GM21360 (cell line): ENCODE measurements at regions not wholly inside any gene's neighbourhood (a gene's known extent, or its start where the extent isn't known, plus 50 kb on each side); places are given as distances from the start of the nearest gene placed in this dataset.

Source experiments
- ATAC-seq: cut with Tn5 transposase; IDR thresholded peaks from one replicate; pipeline ENCODE4 v1.9.1; 2021; ENCODE audit warnings: mild to moderate bottlenecking, moderate library complexity; ENCODE audit not compliant: unreplicated experiment

GRCh38 chr13:89845874-89846273, 1501.6 kb upstream of the MIR17HG start:
- ATAC-seq = no peak

- no peak for ATAC-seq
These were observed 1500.4 kb upstream of the MIR17HG start for GRCh38 chr13:89846926-89847585.

DNA sequence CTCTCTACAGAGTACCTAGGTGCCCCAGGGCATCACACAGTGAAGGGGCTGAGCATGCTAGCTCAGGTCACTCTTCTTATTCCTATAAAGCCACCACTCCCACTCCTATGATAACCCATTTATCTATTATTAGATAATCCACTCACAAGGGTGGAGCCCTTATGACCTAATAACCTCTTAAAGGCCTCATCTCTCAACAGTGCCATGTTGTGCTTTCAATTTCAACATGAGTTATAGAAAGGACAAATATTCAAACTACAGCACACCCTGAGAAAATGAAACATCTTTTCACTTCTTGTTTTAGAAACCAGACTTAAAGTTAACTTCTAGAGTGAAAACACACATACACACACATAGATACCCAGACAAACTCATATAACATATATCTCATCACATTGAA, 1494.9 kb upstream of the MIR17HG start:
- ATAC-seq = no peak

- no peak for ATAC-seq
These were observed 1491.0 kb upstream of the MIR17HG start for GRCh38 chr13:89856512-89856911.

DNA sequence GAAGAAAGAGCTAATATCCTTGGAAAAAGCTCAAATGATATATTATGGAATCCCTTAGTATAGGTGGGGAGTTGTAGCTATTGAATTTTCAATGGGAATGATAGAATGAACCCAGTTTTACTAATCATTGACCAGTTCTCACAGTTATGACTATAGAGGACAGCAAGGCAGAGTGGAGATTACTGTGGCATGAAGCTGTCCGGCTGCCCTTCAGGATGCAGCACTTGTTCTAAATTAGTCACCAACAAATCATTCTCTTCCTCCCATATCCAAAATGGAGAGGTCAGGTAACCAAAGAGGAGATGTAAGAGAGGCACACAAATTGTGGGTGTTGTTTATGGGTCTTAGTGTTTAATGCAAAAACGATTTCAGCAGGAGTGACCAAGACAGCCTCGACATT, 1490.0 kb upstream of the MIR17HG start:
- ATAC-seq = no peak

GRCh38 chr13:89862011-89862690, 1485.3 kb upstream of the MIR17HG start:
- ATAC-seq = no peak

GRCh38 chr13:89862691-89863036, 1484.8 kb upstream of the MIR17HG start:
- no peak for ATAC-seq

DNA sequence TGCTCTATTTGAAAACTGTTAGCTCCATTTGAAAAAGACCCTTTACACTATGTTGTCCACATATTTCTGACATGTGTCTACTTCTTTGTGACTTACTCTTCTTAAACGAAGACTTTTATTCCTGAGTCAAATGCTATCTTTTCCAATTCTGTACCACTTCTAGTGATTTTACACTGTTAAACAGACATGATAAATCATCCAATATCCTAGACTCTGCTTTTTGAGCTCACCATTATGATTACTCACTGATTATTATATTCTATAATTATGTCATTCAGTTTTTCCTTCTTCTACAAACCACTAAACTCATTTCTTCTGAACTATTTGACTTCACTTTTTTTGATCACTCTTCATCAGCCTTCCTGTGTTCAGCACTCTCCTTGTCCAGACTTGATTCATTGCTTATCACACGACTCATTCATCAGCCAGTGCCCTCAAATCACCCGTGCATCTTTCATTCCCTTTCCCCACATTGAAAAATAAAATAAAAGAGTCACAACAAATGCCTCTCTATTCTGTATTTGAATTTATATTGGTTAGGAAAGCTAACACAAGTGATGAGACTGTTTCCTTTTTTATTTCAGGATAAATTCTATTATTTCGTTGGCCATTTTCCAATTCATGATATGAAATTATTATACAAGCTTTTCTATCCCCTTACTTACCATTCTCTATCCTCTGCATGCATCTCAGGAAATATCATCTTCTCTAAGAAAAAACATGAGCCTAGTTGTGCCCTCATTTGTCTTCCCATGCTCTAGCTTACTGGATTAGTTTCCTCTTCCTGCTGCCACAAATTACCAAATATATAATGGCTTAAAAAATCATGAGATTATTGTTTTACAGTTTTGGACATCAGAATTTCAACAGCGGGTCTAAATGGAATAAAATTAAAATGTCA, 1482.1 kb upstream of the MIR17HG start:
- ATAC-seq = no peak

DNA sequence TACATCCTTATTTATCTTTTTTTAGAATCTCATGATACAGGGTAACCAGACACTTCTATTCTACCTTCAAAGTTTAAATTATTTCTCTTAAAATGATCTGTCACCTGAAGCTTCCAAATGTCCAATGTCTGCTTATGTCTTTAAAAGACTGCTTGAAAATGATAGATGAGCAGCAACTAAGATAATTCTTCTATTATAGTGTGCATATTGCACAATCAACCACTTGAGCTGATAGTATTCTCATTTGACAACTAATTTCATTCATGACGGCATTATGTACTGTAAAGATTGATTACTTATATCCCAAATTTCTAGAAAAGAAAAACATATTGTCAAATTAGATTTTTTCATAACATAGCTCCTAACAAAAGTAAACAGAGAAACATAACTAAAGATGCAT, 1478.2 kb upstream of the MIR17HG start:
- ATAC-seq = no peak

GRCh38 chr13:89878904-89879303, 1468.6 kb upstream of the MIR17HG start:
- no peak for ATAC-seq

GRCh38 chr13:89880201-89880600, 1467.3 kb upstream of the MIR17HG start:
- no peak for ATAC-seq

DNA sequence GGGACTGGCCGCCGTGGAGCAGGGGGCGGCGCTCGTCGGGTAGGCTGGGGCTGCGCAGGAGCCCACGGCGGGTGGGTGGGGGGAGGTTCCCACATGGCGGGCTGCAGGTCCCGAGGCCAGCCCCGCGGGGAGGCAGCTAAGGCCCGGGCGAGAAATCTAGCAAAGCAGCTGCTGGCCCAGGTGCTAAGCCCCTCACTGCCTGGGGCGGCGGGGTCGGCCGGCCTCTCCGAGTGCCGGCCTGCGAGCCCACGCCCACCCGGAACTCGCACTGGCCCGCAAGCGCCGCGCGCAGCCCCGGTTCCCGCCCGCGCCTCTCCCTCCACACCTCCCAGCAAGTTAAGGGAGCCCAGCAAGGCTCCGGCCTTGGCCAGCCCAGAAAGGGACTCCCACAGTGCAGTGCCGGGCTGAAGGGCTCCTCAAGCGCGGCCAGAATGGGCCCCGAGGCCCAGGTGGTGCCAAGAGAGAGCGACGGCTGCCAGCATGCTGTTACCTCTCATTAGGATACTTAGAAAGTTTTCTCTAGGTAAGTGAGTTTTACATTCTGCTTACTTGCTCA, 1463.5 kb upstream of the MIR17HG start:
- ATAC-seq = no peak

DNA sequence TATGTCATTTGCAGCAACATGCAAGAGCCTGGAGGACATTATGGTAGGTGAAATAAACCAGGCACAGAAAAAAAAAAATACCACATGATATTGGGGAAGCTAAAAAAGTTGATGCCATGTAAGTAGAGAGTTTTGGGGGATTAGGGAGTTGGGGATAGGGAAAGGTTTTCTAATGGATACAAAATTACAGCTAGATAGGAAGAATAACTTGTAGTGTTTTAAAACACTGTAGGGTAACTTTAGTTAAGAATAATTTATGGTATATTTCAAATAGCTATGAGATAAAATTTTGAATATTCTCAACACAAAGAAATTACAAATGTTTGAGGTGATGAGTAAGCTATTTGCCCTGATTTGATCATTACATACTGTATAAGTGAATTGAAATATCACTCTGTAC, 1456.7 kb upstream of the MIR17HG start:
- ATAC-seq = no peak

DNA sequence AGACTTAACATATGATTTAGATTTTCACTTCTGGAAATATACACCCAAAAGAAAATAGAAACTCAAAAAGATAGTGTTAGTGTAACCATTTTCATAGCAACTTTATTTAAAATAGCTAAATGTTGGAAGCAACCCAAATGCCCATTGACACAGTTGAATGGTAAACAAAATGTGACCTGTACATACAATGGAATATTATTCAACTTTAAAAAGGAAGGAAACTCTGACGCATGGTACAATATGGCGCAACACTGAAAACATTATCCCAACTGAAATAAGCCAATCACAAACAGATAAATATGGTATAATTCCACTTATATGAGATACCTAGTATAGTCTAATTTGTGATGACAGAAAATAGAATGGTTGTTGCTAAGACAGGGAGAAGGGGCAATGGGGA, 1456.1 kb upstream of the MIR17HG start:
- ATAC-seq = no peak

- ATAC-seq = peak; percentile 81
These were observed 1449.8 kb upstream of the MIR17HG start for GRCh38 chr13:89897681-89898080.

DNA sequence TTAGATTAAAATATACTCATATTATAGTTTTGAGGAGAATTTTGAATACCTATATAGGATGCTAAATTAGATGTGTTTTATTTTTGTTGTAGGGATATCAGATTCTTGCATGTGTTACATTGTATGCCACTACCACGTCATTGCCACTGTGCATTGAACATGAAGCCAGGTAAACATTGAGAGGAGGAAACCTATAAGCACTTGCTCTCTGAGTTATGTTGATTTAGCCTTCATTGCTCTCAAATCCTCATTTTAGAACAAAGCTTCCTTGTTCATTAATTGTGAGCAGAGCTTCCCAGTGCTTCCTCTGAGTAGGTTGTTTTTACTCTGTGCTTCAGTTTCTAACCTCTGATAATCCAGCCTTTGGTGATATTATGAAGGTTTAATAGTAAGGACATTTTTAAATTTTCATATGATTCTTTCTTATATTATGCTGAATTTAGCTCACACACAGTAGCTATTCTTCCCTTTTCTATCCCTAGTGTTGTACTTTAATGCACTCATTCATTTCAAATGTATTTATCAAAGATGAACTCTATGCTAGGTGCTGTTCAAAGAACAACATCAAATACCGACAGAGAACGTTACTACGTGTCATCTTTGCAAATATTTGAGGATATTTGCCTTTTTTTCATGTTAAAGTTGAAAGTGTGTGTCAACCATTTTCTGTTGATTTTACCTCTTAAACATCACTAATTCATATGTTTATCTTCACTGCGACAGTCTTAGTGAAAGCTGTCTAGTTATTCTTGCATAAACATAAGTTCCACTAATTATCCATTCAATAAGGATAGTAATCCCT, 1448.0 kb upstream of the MIR17HG start:
- no peak for ATAC-seq

DNA sequence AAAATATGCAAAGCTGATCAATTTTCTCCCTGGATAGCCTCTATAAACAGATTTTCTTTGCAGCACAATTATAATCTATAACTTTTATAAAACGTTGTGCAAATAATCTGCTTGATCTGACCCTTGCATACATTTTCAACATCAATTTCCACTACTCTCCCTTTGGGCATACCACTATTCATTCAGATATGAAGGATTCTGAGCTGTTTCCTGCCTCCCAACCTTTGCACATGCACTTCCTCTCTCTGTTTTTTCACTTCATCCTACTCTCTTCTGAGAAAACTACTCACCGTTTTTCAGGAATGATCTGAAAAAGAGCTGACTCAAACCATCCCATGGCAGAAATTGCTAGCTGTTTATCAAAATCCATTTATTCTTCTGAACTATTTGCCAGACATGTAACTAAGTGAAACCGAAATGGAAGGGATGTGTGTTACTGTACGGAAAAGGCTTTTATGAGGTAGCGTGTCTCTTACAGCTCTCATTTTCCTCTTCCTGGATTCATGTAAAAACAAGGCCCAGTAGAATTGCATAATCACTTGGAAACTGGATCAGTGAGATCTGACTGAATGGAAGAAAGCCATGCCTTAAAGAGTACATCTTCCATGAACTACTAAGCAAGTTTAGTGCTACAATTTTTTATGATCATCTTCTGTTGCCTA, 1447.3 kb upstream of the MIR17HG start:
- no peak for ATAC-seq

DNA sequence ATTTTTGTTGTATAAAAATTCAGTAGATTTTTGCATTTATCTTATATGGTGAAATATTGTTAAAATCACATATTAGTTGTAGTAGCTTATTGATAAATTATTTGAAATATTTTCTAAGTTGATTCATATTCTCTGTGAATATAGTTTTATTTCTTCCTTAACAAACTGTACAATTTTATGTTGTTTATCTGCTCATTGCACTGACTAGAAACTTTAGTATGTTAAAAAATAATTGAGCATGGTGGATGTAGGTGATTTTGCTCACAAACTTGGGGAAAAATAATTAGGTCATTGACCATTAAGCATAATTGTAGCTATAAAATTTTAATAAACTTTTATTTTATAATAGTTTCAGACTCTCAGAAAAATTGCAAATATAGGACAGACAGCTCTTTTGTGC, 1445.3 kb upstream of the MIR17HG start:
- no peak for ATAC-seq

GRCh38 chr13:89903115-89903514, 1444.4 kb upstream of the MIR17HG start:
- ATAC-seq = no peak

- no peak for ATAC-seq
These were observed 1437.3 kb upstream of the MIR17HG start for GRCh38 chr13:89910166-89910565.
